ENCODE measurements at regions not wholly inside any gene's neighbourhood (a gene's known extent, or its start where the extent isn't known, plus 50 kb on each side); places are given as distances from the start of the nearest gene placed in this dataset.

GRCh38 chr2:17104454-17104853, 413.8 kb downstream of the RAD51AP2 start:
- TF ChIP-seq CTCF (IDR thresholded peaks at IDR 0.05) (no peak), POLR2AphosphoS5 (IDR thresholded peaks at IDR 0.05; ENCODE audit: low read depth, low read length) (no peak)

Measured in Panc1 (cell line).